Panc1 (cell line): ENCODE measurements at regions not wholly inside any gene's neighbourhood (a gene's known extent, or its start where the extent isn't known, plus 50 kb on each side); places are given as distances from the start of the nearest gene placed in this dataset.

Source experiments
- ATAC-seq: fragments of 200-7000 bp; cut with Tn5 transposase; 2 replicates; pipeline ENCODE4 v1.9.1; 2020; ENCODE audit warnings: mild to moderate bottlenecking, moderate library complexity
- BruUV-seq: library from RNA; stranded (reverse); fragments of 400-500 nt; replicated peaks from 2 replicates; lab custom pipeline; 2021; lab: Mats Ljungman, UMichigan
- CTCF ChIA-PET: fragments of 300-600 bp; sonication (Branson Sonifier 250); formaldehyde crosslinking; loops from one replicate; lab custom pipeline; 2022; ENCODE audit warnings: antibody characterized with exemption; lab: Charles Lee
- POLR2A ChIA-PET: fragments of 300-600 bp; sonication (Branson Sonifier 250); formaldehyde crosslinking; loops from one replicate; lab custom pipeline; 2022; ENCODE audit warnings: antibody characterized with exemption; lab: Charles Lee
- DNase-seq: peaks from one replicate; pipeline ENCODE4 v3.0.0-alpha.2; 2010; ENCODE audit warnings: low read depth, low spot score
- H3K27ac ChIP-seq: 2 replicates; pipeline ENCODE4 v1.5.1; 2011; ENCODE audit warnings: mild to moderate bottlenecking, low read length, inconsistent platforms
- H3K27me3 ChIP-seq: fragments of 200-500 bp; sonication (Bioruptor generic); 2 replicates; pipeline ENCODE4 v1.6.0; 2014; ENCODE audit warnings: low read length, inconsistent platforms; ENCODE audit not compliant: control insufficient read depth, insufficient read depth
- H3K36me3 ChIP-seq: fragments of 200-500 bp; sonication (Bioruptor generic); 2 replicates; pipeline ENCODE4 v1.5.1; 2014; ENCODE audit warnings: inconsistent platforms, mild to moderate bottlenecking, low read length, moderate library complexity; ENCODE audit not compliant: control insufficient read depth, insufficient read depth
- H3K4me1 ChIP-seq: 2 replicates; pipeline ENCODE4 v1.5.1; 2011; ENCODE audit warnings: inconsistent platforms, mild to moderate bottlenecking, low read length, moderate library complexity; ENCODE audit not compliant: control insufficient read depth, insufficient read depth
- H3K4me3 ChIP-seq, 2 experiments: 2 replicates each; pipeline ENCODE4 v1.5.1; 2011 to 2012; ENCODE audit warnings: low read depth in 2 of 2, low read length in 2 of 2, mild to moderate bottlenecking in 2 of 2, inconsistent platforms in 1 of 2, moderate library complexity in 1 of 2
- H3K9me3 ChIP-seq: fragments of 200-500 bp; sonication (Bioruptor generic); 2 replicates; pipeline ENCODE4 v1.5.1; 2014; ENCODE audit warnings: low read depth, mild to moderate bottlenecking, inconsistent platforms, low read length, moderate library complexity; ENCODE audit not compliant: control insufficient read depth, insufficient read depth
- POLR2AphosphoS5 ChIP-seq: IDR thresholded peaks from 2 replicates; pipeline ENCODE4 v1.6.1; 2012; ENCODE audit warnings: mild to moderate bottlenecking, low read depth, low read length, moderate library complexity
- SIN3A ChIP-seq: IDR thresholded peaks from 2 replicates; pipeline ENCODE4 v1.6.1; 2012; ENCODE audit warnings: low read depth, mild to moderate bottlenecking, low read length, moderate library complexity, borderline replicate concordance; ENCODE audit not compliant: insufficient read depth
- TCF7L2 ChIP-seq: IDR thresholded peaks from 2 replicates; pipeline ENCODE4 v1.6.1; 2011; ENCODE audit warnings: mild to moderate bottlenecking, low read depth, low read length, inconsistent platforms
- in situ Hi-C: cut with HindIII; loops from 2 replicates; pipeline ENCODE4 v1.10.0; 2016; ENCODE audit warnings: low sequenced_read_pairs, low pct_unique_long_range_greater_than_20kb
- intact Hi-C: fragments of 100-400 bp; cut with micrococcal nuclease; formaldehyde crosslinking; loops from one replicate; pipeline ENCODE4 v1.10.0; 2022; ENCODE audit not compliant: unreplicated experiment
- TF ChIP-seq, protein P1 (sequence below), 2 experiments: IDR thresholded peaks; 2 replicates each; pipeline ENCODE4 v1.6.1; 2011 to 2012; ENCODE audit warnings: low read depth in 2 of 2, control low read depth in 1 of 2, low read length in 1 of 2, mild to moderate bottlenecking in 1 of 2, moderate library complexity in 1 of 2; ENCODE audit not compliant: insufficient read depth in 1 of 2
- TF ChIP-seq, protein P2 (sequence below): fragments of 450-650 bp; IDR thresholded peaks from 2 replicates; pipeline ENCODE4 v1.5.1; 2017; ENCODE audit warnings: mild to moderate bottlenecking

DNA sequence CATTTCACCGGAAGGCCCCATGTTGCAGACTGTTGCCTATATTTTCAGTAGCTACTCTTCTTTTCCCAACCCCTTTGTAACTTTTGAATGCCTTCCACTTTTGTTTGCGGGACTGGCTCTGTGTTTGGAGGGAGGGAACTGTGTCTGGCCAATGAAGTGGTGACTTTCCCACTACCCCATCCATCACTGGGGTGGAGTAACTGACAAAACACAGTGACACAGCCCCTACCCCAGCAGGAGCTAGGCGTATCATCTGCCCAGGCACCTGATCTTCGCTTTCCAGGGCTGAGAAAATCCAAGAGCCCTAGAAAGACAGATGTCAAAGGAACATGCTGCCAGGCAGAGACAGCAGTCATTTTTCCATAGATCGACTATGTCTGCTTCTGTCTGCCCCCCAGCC is 710.6 kb upstream of the CELF2 start:
- TF ChIP-seq, protein P1, sequence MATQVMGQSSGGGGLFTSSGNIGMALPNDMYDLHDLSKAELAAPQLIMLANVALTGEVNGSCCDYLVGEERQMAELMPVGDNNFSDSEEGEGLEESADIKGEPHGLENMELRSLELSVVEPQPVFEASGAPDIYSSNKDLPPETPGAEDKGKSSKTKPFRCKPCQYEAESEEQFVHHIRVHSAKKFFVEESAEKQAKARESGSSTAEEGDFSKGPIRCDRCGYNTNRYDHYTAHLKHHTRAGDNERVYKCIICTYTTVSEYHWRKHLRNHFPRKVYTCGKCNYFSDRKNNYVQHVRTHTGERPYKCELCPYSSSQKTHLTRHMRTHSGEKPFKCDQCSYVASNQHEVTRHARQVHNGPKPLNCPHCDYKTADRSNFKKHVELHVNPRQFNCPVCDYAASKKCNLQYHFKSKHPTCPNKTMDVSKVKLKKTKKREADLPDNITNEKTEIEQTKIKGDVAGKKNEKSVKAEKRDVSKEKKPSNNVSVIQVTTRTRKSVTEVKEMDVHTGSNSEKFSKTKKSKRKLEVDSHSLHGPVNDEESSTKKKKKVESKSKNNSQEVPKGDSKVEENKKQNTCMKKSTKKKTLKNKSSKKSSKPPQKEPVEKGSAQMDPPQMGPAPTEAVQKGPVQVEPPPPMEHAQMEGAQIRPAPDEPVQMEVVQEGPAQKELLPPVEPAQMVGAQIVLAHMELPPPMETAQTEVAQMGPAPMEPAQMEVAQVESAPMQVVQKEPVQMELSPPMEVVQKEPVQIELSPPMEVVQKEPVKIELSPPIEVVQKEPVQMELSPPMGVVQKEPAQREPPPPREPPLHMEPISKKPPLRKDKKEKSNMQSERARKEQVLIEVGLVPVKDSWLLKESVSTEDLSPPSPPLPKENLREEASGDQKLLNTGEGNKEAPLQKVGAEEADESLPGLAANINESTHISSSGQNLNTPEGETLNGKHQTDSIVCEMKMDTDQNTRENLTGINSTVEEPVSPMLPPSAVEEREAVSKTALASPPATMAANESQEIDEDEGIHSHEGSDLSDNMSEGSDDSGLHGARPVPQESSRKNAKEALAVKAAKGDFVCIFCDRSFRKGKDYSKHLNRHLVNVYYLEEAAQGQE (IDR thresholded peaks at IDR 0.05; ENCODE audit: insufficient read depth in 1 of 2, low read depth in 2 of 2, low read length in 1 of 2): no peak
- TF ChIP-seq SIN3A: no peak
- Histone ChIP-seq H3K4me3 (no peak overlapping the region), H3K27me3 (no peaks in the 10 kb centered on the region), H3K4me1 (no peaks in the 10 kb centered on the region), H3K9me3 (no peaks in the 10 kb centered on the region), H3K36me3 (no peaks in the 10 kb centered on the region), H3K27ac (no peak overlapping the region)
- in situ Hi-C loops: no loop called here
- ChIA-PET CTCF (no interaction called here), POLR2A (no interaction called here)
- BruUV-seq: no TSS peak
- no peak for ATAC-seq
- intact Hi-C loops: no loop called here
- no peak for DNase-seq

DNA sequence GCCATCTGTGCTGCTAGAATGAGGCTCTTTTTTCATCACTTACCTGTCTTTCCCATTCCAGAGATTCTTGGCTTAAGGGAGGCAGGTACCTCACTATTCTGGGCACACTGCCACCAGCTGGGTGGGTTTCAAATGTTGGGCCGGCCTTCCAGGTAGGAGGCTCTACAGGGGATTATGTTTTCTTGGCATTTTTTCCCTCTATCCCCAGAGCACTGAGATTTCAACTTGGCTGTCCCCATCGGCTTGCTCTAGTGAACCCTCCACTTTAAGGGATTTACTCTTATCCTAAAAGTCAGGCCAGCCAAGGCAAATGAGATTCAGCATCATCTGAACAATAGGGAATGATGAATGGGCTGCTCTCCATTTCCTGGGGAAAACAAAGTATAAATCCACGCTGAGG is 710.1 kb upstream of the CELF2 start:
- intact Hi-C loops (no loop called here), in situ Hi-C loops (no loop called here)
- Histone ChIP-seq H3K4me3 (no peak overlapping the region), H3K4me1 (no peaks in the 10 kb centered on the region), H3K27ac (no peak overlapping the region), H3K36me3 (no peaks in the 10 kb centered on the region), H3K9me3 (no peaks in the 10 kb centered on the region), H3K27me3 (no peaks in the 10 kb centered on the region)
- ChIA-PET POLR2A (no interaction called here), CTCF (no interaction called here)
- DNase-seq (no peak), ATAC-seq (no peak)
- TF ChIP-seq SIN3A (no peak), TCF7L2 (no peak), POLR2AphosphoS5 (no peak)
- TF ChIP-seq, protein P2, sequence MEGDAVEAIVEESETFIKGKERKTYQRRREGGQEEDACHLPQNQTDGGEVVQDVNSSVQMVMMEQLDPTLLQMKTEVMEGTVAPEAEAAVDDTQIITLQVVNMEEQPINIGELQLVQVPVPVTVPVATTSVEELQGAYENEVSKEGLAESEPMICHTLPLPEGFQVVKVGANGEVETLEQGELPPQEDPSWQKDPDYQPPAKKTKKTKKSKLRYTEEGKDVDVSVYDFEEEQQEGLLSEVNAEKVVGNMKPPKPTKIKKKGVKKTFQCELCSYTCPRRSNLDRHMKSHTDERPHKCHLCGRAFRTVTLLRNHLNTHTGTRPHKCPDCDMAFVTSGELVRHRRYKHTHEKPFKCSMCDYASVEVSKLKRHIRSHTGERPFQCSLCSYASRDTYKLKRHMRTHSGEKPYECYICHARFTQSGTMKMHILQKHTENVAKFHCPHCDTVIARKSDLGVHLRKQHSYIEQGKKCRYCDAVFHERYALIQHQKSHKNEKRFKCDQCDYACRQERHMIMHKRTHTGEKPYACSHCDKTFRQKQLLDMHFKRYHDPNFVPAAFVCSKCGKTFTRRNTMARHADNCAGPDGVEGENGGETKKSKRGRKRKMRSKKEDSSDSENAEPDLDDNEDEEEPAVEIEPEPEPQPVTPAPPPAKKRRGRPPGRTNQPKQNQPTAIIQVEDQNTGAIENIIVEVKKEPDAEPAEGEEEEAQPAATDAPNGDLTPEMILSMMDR: no peak
- TF ChIP-seq, protein P1 (IDR thresholded peaks at IDR 0.05; ENCODE audit: insufficient read depth in 1 of 2, low read depth in 2 of 2, low read length in 1 of 2): no peak
- BruUV-seq: no TSS peak
